CD4-positive, alpha-beta T cell treated with Interferon alpha-2 for 1 hour (primary cell): ENCODE measurements at regions not wholly inside any gene's neighbourhood (a gene's known extent, or its start where the extent isn't known, plus 50 kb on each side); places are given as distances from the start of the nearest gene placed in this dataset.

Experiments
- DNase-seq, 2 donors: peaks; one replicate each; pipeline ENCODE4 v3.0.0-alpha.2; 2020 to 2022

GRCh38 chr6:139628270-139628669 is 253.8 kb upstream of the CITED2 start:
- no peak for DNase-seq

GRCh38 chr6:139627091-139627490 is 252.6 kb upstream of the CITED2 start:
- no peak for DNase-seq

DNA sequence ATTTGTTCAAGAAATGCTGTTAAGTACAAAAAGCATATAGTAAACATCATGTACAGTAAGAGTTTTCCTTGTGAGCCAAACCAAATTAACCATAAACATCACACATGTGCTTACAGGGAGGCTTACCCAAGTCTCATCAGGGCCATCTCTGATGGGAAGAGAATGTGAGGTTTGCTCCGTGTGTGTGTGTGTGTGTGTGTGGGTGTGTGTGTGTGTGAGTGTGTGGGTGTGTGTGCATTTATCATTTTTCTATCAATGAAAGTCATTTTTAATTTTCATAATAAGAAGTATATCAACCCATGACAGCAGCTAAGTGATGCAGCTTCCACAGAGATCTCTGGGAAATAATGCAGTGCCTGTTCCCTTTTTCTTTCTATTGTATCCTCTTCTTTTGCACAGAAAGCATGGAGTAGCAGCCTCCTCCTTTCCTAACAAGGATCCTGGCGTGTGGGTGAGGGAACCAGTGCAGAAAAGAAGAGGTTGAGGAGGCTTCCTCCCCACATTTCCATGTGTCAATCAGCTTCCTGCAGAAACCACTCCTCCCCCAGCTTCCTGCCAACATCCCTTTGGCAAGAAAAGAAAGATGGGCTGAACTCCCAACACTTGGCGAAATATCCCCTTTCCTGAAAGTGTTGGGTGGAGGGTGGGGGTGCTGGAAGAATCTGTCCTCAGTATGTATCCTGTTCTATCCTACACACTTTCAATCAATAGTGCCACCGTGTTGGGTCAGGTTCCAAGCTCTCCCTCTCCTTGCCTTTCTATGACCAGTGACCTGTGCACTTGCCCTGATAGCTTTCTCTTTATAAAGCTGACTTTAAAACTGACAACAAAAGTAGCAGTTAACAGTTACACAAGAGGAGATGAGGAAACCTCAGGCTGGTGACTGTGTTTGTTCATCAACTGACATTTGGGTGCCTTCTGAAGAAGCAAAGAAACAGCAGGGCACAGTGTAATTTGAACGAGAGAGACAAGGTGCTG is 251.8 kb upstream of the CITED2 start:
- no peak for DNase-seq

GRCh38 chr6:139625081-139625939 is 250.9 kb upstream of the CITED2 start:
- DNase-seq: no peak

GRCh38 chr6:139623372-139623771 is 248.9 kb upstream of the CITED2 start:
- no peak for DNase-seq

DNA sequence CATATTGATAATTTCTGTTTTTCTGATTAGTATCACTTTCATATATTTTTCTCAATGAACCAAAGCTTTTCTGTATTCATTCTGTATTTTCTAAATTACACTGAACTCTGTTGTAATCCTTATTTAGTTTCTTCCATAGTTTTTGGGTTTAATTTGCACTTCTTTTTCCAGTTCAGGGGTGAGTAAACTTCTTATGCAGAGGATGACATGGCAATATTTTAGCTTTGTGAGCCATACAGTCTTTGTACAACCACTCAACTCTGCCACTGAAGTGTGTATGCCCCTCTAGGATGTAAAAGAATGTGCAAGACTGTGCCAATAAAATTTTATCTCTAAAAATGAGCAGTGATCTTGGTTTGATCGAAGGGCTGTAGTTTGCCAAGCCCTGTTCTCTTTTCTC is 239.0 kb upstream of the CITED2 start:
- DNase-seq: no peak

GRCh38 chr6:139612135-139612465 is 237.7 kb upstream of the CITED2 start:
- no peak for DNase-seq

DNA sequence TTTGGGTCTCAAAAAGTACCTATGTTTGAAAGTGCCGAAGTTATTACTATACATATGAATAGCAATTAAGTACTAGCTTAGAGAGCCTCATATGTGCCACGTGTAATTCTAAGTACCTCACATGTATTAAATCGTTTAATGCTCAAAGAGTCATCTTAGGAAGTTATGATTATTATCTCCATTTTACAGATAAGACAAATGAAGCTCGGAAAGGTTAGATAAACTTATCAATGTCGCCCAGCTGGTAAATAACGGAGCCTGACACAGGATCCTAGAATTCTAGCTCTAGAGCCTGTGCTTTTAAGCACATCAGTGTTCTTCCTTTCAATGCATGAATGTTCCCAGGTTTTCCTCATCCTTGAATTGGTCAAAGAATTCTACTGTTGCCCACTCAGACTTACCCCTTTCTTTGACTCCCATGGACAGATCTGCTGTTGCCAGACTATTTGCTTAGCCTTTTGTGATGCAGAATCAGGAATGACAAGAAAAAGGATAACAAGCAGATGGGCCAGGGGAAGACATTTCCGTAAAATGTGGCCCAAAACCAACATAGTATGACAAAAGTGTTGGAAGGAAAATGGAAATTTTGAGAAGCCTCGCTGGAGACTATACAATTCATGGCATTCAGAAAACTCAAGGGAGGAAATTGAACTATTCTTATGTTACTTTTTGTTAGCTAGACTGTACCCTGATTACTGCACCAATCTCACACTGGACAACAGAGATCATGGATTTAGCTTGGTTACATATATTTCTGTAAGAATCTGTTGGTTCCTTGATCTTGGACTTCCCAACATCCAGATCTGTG is 237.1 kb upstream of the CITED2 start:
- no peak for DNase-seq

- no peak for DNase-seq
Measured at GRCh38 chr6:139608466-139609261, 234.2 kb upstream of the CITED2 start.

GRCh38 chr6:139605350-139605749 is 230.9 kb upstream of the CITED2 start:
- no peak for DNase-seq

DNA sequence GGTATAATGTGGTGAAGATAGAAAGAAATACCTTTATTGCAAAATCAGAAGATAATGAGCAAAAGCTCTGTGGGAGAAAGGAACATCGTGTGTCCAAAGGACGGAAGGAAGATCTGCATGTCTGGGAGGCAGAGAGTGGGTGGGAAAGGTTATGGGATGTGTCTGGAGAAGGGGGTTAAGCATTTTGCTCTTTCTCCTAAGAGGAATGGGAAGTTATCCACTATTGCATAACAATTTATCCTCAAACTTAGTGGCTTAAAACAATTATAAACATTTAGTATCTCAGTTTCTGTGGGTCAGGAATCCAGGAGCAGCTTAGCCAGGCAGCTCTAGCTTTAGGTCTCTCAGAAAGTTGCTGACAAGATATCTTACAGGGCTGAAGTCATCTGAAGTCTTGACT is 229.1 kb upstream of the CITED2 start:
- DNase-seq: no peak

GRCh38 chr6:139602577-139602976 is 228.1 kb upstream of the CITED2 start:
- DNase-seq: no peak

DNA sequence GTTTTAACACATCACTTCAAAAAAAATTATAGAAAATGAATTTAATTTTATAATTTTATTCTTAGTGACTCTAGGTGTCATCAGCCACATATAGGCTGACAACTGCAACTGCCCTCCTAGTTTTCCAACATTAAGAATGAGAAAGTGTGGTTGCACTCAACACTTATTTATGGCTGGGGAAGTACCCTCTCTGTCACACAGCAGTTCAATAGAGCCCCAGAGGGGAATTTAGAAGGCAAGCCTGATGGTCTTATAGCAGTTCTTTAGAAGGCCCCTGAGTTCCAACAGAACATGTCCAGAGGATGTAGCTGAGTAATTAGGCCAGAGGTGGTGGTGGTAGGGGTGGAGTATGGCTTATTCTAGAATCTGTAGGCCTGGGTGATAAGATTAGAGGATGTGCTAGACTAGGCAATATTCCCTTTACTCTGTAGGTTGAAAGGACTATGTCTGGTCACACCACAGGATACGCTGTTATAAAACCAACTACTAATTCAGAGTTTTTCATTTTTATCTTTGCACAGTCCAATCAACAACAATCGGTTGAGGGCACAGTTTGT is 226.5 kb upstream of the CITED2 start:
- no peak for DNase-seq

DNA sequence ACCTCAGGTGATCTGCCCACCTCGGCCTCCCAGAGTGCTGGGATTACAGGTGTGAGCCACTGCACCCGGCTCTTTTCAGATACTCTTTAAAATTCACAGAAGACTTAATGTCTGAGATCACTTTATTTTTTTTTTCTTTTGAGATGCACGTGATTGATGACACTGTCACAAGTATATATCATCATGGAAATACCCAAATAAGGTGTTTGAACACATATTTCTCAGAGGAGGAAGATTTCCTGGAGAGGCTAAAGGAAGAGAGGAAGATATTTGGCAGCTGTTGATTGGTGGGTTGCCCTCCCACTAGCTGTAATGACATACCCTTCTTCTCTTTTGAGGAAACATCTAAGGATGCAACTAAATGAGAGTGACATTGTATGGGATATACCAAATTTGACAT is 225.9 kb upstream of the CITED2 start:
- no peak for DNase-seq

DNA sequence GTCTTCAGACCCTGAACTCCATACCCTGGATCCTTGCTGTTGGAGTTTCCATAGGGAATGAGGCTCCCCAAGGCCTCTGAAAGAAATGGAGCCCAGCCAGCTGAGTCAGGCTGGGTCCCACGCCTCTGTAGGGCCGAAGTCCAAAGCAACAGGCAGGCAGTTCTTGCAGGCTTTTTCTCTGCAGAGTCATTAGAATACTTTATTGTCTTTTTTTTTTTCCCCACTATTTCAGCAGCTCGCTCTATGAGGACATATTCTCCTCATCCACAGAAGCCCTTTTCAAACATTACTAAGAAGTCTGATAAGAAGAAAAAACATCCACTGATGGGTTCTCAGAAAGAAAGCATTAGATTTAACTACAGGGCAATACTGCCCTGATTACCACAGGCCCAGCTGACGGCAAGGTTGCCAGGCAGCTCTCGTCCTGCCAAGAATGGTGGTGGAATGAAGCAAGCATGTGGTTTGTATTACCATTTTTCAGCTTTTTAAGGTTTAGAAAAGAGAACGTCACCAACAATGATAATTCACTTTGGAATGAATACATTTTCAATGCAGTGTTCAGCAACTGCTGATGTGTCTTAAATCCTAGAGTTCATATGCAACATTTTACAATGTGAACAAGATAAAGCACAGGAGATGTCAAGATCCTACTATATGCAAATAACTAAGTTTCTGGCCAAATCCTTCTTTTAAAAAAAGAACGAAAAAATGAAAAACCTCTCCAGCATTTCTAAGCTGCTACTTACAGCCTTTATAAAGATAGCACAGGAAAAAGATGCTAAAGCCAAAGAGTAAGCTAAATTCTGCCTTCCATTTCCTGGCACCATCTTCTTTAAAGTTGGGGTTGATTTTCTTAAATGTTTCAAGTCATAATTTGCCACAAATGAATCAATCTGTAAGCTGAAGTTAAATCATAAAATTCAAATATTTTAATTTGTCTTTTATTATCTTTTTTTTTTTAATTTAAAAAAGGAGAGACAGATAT is 223.6 kb upstream of the CITED2 start:
- DNase-seq: no peak

DNA sequence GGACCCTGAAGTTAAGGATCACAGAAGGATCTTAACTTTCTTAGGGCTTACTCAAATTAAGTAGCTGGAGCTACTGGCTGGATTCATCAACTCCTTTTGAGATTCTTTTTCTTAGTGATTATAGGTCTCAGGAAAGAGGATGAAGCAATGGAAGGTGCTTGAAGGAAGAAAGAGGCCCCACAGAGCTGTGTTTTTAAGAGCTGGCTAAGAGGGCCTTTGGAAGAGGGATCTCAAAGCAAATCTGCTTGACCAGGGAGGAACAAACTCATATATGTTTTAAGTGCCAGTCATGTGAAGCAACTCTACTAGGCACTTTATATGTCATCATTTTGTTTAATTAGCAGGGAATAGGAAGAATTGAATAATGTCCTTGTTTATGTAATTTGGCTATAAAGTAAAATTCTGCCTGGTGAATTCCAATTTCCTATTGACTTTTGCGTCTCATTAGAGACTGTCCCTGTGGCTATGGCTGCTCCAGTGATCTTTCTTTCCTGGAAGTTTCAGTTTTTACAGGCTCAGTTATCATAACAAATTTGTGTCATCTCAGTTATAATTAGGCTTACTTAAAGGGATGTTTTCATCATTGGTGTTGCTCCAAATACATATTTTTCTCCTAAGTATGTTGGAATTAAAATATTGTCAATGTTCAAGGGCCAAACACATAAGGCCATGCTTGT is 222.8 kb upstream of the CITED2 start:
- DNase-seq: no peak

GRCh38 chr6:139595183-139595582 is 220.7 kb upstream of the CITED2 start:
- no peak for DNase-seq

GRCh38 chr6:139594333-139594965 is 220.0 kb upstream of the CITED2 start:
- no peak for DNase-seq

GRCh38 chr6:139593081-139593480 is 218.6 kb upstream of the CITED2 start:
- DNase-seq: no peak

DNA sequence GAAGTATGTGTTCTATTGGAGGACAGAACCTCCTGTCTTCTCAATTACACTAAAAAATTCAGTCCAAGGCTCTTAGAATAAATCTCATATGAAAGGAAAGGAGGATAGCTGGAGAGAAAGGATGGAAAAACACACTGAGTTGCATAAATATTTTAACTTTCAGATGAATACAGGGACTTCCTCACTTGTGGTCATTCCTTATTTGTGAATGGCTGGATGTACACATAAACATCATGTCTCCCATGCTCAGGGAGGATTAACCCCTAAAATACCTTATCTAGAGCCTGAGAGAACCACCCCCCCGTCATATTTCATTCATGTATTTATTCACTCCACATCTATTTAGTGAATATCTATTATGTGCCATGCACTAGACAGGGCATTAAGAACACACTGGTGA is 217.6 kb upstream of the CITED2 start:
- DNase-seq: no peak
